ENCODE measurements at regions not wholly inside any gene's neighbourhood (a gene's known extent, or its start where the extent isn't known, plus 50 kb on each side); places are given as distances from the start of the nearest gene placed in this dataset.
A peak's percentile ranks its signal among the peaks of the same experiment; 100 is the strongest.

- Histone ChIP-seq H3K4me3 (no peak overlapping the region), H3K4me1 (no peaks in the 10 kb centered on the region), H3K36me3 (no peaks in the 10 kb centered on the region), H3K9me3 (peaks cover 0 to 24% (median 21%) of the 10 kb centered on the region in 4 donors), H3K27me3 (peaks cover 0 to 5% (median 0%) of the 10 kb centered on the region in 3 donors), H3K27ac (no peak overlapping the region)
- intact Hi-C loops (cut with DNase I; ENCODE audit: low total_unique reads), result no loop called here
- no peak for TF ChIP-seq CTCF (IDR thresholded peaks at IDR 0.05)
- TF ChIP-seq EP300 (IDR thresholded peaks at IDR 0.05), result no peak
- no peak for TF ChIP-seq POLR2AphosphoS5 (IDR thresholded peaks at IDR 0.05)
- no peak for TF ChIP-seq POLR2A (IDR thresholded peaks at IDR 0.05)
- DNase-seq, result no peak
- WGBS, 5 donors, result 66 to 85% (median 75%) methylated on average over 2 of the region's 2 CpGs
Observed at GRCh38 chr7:69134316-69134715, 464.0 kb upstream of the AUTS2 start.

- DNase-seq, result no peak
- no peaks in the 10 kb centered on the region for H3K27me3 ChIP-seq
- H3K9me3 ChIP-seq, result peaks cover 0 to 10% (median 0%) of the 10 kb centered on the region in 4 donors
- intact Hi-C loops (cut with DNase I; ENCODE audit: low total_unique reads), result no loop called here
- no peak overlapping the region for H3K4me3 ChIP-seq
- H3K4me1 ChIP-seq, result no peaks in the 10 kb centered on the region
- H3K36me3 ChIP-seq, result no peaks in the 10 kb centered on the region
- TF ChIP-seq POLR2AphosphoS5 (IDR thresholded peaks at IDR 0.05) (no peak), EP300 (IDR thresholded peaks at IDR 0.05) (no peak), POLR2A (IDR thresholded peaks at IDR 0.05) (no peak), CTCF (IDR thresholded peaks at IDR 0.05) (no peak)
- no peak overlapping the region for H3K27ac ChIP-seq
- WGBS, 5 donors, result 73 to 88% (median 78%) methylated on average over 2 of the region's 2 CpGs
Observed at GRCh38 chr7:69147631-69148030, 450.6 kb upstream of the AUTS2 start.

DNA sequence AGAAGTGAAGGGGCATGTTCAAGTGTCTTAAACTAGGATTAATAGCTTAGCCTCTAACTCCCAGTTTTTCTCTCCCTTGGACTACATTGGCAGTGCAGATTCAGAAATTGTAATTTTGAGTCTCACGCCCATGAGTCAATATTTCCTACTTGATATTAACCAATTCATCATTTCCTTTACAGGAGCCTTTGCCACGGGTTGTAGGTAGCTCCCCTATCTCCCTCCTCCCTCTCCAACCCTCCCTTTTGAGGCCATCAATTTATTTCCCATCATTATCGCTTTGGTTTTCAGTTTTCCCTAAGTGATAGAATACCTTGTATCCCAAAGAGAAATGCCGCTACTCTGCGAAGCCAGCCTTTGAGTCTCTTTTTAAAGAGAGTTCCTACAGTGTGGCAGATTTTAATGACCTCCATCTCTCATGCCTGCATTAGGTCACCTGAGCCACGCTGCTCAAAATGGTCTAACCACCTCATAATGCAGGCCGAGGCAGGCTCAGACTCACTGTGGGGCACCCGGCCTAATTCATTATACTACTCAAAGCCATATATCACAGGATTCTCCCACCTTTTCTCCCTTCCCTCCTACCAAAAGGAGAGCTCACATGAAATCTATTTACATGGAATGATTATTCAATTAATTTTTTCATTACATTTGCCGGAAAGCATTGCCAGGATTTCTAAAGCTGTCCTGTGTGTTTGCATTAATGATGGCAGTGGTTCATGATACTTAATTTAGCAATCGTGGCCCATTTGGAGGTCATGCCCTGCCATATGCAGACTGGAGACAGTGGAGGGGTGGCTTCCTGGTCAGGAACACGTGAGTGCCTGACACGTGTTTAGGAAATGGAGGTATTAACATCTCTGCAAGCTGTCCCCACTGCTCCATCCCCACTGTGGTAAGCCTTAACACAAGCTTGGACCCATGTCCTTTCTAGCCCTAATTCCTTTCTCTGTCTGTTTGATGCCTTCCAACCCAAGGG, 448.2 kb upstream of the AUTS2 start:
- no peaks in the 10 kb centered on the region for H3K27me3 ChIP-seq
- no peak overlapping the region for H3K4me3 ChIP-seq
- no peak for TF ChIP-seq CTCF (IDR thresholded peaks at IDR 0.05)
- TF ChIP-seq POLR2AphosphoS5 (IDR thresholded peaks at IDR 0.05), result no peak
- TF ChIP-seq POLR2A (IDR thresholded peaks at IDR 0.05), result no peak
- no peak for TF ChIP-seq EP300 (IDR thresholded peaks at IDR 0.05)
- no peak overlapping the region for H3K27ac ChIP-seq
- intact Hi-C loops (cut with DNase I; ENCODE audit: low total_unique reads), result no loop called here
- H3K4me1 ChIP-seq, result no peaks in the 10 kb centered on the region
- DNase-seq, result no peak
- WGBS, 5 donors, result 78 to 84% (median 83%) methylated on average over 12 of the region's 12 CpGs
- no peaks in the 10 kb centered on the region for H3K36me3 ChIP-seq
- peaks cover 0 to 10% (median 0%) of the 10 kb centered on the region in 4 donors for H3K9me3 ChIP-seq

DNA sequence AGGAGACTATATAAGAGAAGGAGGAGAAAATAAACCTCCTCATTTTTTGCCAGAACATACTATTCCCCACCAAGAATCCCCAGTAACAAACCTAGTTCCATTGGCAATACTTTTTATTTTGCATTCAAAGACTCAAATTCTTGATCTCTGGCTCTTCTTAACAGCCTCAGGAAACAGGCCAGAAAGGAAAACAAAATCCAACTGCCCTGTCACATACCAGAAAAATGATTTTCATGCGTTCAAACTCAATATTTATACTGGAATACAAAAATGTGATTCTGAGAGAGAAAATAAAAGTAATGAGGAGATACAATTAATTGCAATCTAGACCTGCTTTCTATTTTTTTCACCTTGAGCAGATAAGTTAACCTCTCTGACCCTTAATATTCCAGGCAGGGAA, 435.9 kb upstream of the AUTS2 start:
- no peaks in the 10 kb centered on the region for H3K36me3 ChIP-seq
- no peaks in the 10 kb centered on the region for H3K27me3 ChIP-seq
- no peak overlapping the region for H3K4me3 ChIP-seq
- H3K4me1 ChIP-seq, result peaks cover 0 to 5% (median 2%) of the 10 kb centered on the region in 4 donors
- no peak overlapping the region for H3K27ac ChIP-seq
- intact Hi-C loops (cut with DNase I; ENCODE audit: low total_unique reads), result no loop called here
- no peak for TF ChIP-seq POLR2AphosphoS5 (IDR thresholded peaks at IDR 0.05)
- TF ChIP-seq CTCF (IDR thresholded peaks at IDR 0.05), result no peak
- TF ChIP-seq EP300 (IDR thresholded peaks at IDR 0.05), result no peak
- TF ChIP-seq POLR2A (IDR thresholded peaks at IDR 0.05), result no peak
- DNase-seq, result peak in 1 of 2 donors; percentile 17
- no peaks in the 10 kb centered on the region for H3K9me3 ChIP-seq
- 19 to 40% (median 38%) methylated on average over 1 of the region's 1 CpG for WGBS, 5 donors
